HG03175 (cell line): ENCODE measurements at regions not wholly inside any gene's neighbourhood (a gene's known extent, or its start where the extent isn't known, plus 50 kb on each side); places are given as distances from the start of the nearest gene placed in this dataset.
"Not testable (repeated sequence)": the region's sequence is repeated elsewhere in the genome, so short reads cannot be mapped to it uniquely, and the experiment has no call there.

Experiments used
- ATAC-seq: cut with Tn5 transposase; IDR thresholded peaks from one replicate; pipeline ENCODE4 v1.9.1; 2021; ENCODE audit warnings: mild to moderate bottlenecking, moderate library complexity; ENCODE audit not compliant: unreplicated experiment

- ATAC-seq, result not testable (repeated sequence)
Observed at GRCh38 chr16:33710696-33711087, 251.3 kb downstream of the TP53TG3F start.

GRCh38 chr16:33711616-33712015 is 252.2 kb downstream of the TP53TG3F start:
- not testable (repeated sequence) for ATAC-seq

- not testable (repeated sequence) for ATAC-seq
Observed at GRCh38 chr16:33712308-33712707, 252.9 kb downstream of the TP53TG3F start.

GRCh38 chr16:33712851-33713709 is 253.7 kb downstream of the TP53TG3F start:
- ATAC-seq, result not testable (repeated sequence)

GRCh38 chr16:33713710-33714538 is 254.5 kb downstream of the TP53TG3F start:
- ATAC-seq, result not testable (repeated sequence)

GRCh38 chr16:33731167-33731566 is 271.8 kb downstream of the TP53TG3F start:
- ATAC-seq, result not testable (repeated sequence)

- ATAC-seq, result not testable (repeated sequence)
Observed at GRCh38 chr16:33734650-33735049, 275.2 kb downstream of the TP53TG3F start.

GRCh38 chr16:33766869-33767765 is 307.7 kb downstream of the TP53TG3F start:
- ATAC-seq, result not testable (repeated sequence)

GRCh38 chr16:33768710-33769109 is 309.3 kb downstream of the TP53TG3F start:
- not testable (repeated sequence) for ATAC-seq

GRCh38 chr16:33769180-33769846 is 309.9 kb downstream of the TP53TG3F start:
- not testable (repeated sequence) for ATAC-seq

GRCh38 chr16:33770478-33770877 is 311.1 kb downstream of the TP53TG3F start:
- not testable (repeated sequence) for ATAC-seq

- ATAC-seq, result not testable (repeated sequence)
Observed at GRCh38 chr16:33771211-33771610, 311.8 kb downstream of the TP53TG3F start.

GRCh38 chr16:33773966-33774365 is 314.6 kb downstream of the TP53TG3F start:
- ATAC-seq, result not testable (repeated sequence)

GRCh38 chr16:33774724-33775123 is 315.3 kb downstream of the TP53TG3F start:
- not testable (repeated sequence) for ATAC-seq

- ATAC-seq, result not testable (repeated sequence)
Observed at GRCh38 chr16:33816328-33816944, 357.0 kb downstream of the TP53TG3F start.

GRCh38 chr16:33824736-33825135 is 365.3 kb downstream of the TP53TG3F start:
- ATAC-seq, result not testable (repeated sequence)

GRCh38 chr16:33827522-33827921 is 368.1 kb downstream of the TP53TG3F start:
- not testable (repeated sequence) for ATAC-seq

- not testable (repeated sequence) for ATAC-seq
Observed at GRCh38 chr16:33839157-33839556, 379.7 kb downstream of the TP53TG3F start.

- ATAC-seq, result not testable (repeated sequence)
Observed at GRCh38 chr16:33844533-33844932, 385.1 kb downstream of the TP53TG3F start.
